Activated naive CD4-positive, alpha-beta T cell treated with Interleukin-2 at 50 U/mL for 16 hours (primary cell): ENCODE measurements at regions not wholly inside any gene's neighbourhood (a gene's known extent, or its start where the extent isn't known, plus 50 kb on each side); places are given as distances from the start of the nearest gene placed in this dataset.
"Not testable (repeated sequence)": the region's sequence is repeated elsewhere in the genome, so short reads cannot be mapped to it uniquely, and the experiment has no call there.

Source experiments
- DNase-seq: peaks from one replicate; pipeline ENCODE4 v3.0.0-alpha.2; 2020

DNA sequence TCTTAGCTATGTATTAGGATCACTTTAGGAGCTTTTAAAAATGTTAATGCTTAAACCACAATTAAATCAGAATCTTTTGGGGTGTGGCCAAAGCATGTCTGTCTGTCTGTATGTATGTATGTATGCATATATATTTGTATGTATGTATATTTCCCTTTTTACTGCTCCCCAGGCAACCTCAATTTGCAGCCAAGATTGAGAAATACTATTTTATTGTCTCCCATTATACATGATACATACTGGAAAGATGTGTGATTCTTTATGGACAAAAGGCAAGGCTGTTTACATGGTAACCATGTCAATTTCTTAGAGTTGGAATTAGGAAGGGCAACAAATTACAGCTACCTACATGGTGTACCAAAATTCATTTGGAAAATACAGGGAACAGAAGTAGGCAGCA, 783.6 kb downstream of the ETS1 start:
- no peak for DNase-seq

GRCh38 chr11:127800989-127801688, 786.2 kb downstream of the ETS1 start:
- DNase-seq: no peak

GRCh38 chr11:127795326-127795725, 792.0 kb downstream of the ETS1 start:
- DNase-seq: no peak

DNA sequence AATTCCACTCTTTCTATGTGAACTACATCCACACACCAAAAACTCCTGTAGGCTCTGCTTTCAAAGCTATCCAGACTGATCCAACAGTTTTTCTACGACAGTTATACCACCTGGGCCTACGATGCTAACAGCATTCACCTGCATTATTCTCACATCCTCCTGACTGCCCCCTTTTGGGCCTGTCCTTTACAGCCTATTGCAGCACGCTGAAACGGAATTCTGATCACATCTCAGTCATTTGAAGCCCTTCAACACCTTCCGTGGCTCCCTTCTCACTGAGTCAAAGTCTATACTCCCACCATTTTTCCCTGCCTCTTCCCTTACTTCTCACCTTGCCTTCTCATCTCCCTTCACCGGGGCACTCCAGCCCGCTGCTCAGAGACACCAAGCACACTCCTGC, 791.3 kb upstream of the KIRREL3 start:
- DNase-seq: no peak

DNA sequence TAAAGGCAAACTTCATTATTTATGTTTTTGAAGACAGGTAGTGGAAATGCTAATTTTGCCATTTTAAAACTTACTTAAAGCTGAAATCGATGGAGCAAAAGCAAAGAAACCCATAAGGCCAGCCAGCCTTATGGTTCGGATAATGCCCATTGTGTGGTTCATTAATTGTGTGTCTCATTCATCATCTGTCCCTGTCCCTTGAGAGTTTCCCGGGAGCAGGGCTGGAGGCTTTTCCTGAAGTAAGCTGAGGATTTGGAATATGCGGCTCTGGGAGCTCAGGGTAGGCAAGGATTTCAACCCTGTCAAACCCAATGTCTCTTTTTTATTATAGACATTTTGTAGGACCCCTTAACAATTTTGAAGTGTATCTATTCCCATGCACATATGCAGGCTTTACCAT, 790.0 kb upstream of the KIRREL3 start:
- DNase-seq: no peak

- DNase-seq: no peak
Observed at GRCh38 chr11:127789927-127790326, 789.4 kb upstream of the KIRREL3 start.

DNA sequence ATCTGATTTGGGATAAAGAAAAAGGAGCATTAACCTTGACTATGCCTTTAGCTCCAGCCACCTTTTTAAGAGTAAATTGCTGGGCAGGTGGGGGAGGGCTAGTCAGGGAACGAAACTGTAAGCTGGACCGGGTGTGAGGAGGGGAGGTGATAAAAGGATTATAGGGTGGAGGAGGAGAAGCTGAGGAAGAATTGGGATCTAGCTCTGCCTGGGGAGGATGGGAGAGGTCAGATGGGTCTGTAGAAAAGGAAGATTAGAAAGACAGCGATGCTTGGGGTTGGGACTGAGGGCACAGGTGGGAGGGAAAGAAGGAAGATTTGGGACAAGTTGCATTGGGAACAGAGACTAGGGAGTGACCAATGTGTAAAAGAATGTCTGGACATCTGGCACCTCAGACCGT, 772.4 kb upstream of the KIRREL3 start:
- DNase-seq: not testable (repeated sequence)

DNA sequence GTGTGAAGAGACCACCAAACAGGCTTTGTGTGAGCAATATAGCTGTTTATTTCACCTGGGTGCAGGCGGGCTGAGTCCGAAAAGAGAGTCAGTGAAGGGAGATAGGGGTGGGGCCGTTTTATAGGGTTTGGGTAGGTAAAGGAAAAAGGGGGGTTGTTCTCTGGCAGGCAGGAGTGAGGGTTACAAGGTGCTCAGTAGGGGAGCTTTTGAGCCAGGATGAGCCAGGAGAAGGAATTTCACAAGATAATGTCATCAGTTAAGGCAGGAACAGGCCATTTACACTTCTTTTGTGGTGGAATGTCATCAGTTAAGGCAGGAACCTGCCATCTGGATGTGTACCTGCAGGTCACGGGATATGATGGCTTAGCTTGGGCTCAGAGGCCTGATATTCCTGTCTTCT, 768.4 kb upstream of the KIRREL3 start:
- not testable (repeated sequence) for DNase-seq

DNA sequence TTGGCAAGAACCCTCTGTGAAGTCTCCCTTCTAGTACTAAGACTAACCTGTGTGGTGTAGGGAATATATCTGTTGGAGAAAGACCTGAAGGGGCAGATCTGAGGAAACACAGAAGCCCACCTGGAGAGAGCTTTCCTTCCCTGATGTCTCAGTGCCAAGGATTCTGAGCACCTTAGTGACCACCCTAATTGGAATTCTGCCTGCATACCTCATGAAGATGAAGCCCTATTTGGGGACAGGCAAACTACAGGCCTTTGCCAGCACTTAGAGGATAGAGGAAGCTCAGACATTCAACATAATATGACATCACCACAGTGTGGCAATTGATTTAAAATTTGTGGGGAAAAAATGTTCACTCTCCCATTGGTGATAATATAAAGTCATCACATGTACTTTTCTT, 766.2 kb upstream of the KIRREL3 start:
- DNase-seq: no peak

- no peak for DNase-seq
Observed at GRCh38 chr11:127738771-127739286, 738.3 kb upstream of the KIRREL3 start.

DNA sequence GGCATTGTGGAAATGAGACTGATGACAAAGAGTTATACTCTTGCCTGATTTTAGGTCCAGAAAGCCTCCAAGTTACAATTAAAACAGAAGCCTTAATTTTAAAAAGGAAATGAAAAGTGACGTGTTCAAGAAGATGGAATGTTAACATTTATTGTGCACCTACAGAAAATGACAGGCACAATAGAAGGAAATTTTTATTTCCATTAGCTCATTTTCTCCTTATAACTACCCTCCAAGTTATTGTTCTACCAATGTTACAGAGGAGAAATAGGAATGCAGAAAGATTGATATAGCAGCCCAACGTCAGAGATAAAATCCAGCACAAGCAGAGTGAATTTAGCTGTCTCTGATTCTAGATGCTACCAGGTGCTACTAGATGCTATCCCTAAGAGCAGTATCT, 736.9 kb upstream of the KIRREL3 start:
- DNase-seq: no peak

- no peak for DNase-seq
Observed at GRCh38 chr11:127733552-127733951, 733.0 kb upstream of the KIRREL3 start.

GRCh38 chr11:127726367-127726766, 725.8 kb upstream of the KIRREL3 start:
- DNase-seq: no peak

DNA sequence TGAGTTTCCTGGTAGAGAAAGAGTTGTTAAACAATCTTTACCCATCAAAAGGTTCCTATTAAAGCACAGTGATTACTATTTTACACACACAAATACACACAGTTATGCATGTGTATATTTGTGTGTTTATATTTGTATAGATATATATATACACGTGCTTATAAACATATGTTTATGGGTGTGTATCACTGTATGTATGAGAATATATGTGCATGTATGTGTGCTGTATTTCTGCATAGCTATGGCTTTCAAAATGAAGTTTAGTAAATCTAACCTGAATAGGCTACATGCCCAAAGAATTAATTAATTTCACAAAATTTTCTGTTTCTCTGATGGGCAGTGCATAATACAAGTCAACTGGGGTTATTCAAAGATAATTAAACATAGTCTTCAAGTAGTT, 723.1 kb upstream of the KIRREL3 start:
- no peak for DNase-seq

- no peak for DNase-seq
Observed at GRCh38 chr11:127713226-127713625, 712.7 kb upstream of the KIRREL3 start.

DNA sequence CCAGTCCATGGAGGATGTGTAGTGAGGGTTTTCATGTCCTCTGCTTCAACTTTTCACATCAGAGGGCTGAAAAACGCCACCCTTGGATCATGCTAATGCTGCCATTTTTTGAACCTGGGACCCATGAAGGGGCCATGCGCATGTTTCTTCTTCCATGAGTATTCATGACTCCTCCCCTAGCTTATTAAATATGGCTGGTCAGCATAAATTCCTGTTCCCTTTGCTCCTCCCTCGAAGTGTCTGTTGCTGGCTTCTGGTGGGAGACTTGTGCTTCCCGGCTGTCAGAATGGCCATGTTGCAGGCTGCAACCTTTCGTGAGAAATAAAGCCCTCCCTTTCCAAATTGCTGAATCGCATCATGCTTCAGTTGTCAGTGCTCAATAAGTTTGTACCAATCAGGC, 711.2 kb upstream of the KIRREL3 start:
- no peak for DNase-seq

GRCh38 chr11:127710831-127711230, 710.3 kb upstream of the KIRREL3 start:
- DNase-seq: no peak

DNA sequence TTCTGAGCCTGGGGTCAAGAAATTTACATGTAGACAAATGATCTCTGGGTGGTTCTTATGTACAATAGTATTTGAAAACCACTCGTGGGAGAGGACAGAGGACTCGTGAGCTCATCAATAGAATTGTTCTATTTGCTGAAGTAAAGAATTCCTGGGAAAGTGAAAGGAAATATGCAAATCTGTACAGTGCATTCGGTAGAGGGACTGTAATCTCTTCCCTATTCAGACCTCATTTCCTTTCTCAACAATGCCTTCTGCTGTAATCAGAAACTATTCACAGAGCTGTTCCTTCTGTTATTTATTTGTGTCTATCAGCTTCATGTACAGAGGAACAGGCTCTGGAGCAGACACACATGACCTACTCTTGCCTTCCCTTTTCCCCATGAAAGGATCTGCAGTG, 709.4 kb upstream of the KIRREL3 start:
- DNase-seq: no peak

DNA sequence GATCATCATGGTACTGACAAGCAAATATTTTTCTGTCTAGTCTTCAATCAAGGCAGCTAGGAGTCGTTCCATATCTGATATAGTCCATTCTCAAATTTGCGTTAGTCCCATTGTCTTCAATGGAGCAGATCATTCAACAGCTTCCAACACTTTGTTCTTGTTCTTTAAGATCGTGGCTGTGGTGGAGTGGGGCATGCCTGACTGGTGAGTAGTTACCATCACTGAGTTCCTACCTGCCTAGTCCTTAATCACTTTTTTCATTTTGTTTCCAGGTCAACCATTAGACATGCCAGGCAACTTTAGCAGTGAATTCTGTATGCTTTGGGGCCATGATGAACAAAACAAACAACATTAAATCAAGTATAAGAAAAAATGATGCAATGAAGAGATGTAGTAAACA, 693.1 kb upstream of the KIRREL3 start:
- DNase-seq: no peak

- no peak for DNase-seq
Observed at GRCh38 chr11:127683321-127683720, 682.8 kb upstream of the KIRREL3 start.

GRCh38 chr11:127679816-127680545, 679.4 kb upstream of the KIRREL3 start:
- DNase-seq: no peak

DNA sequence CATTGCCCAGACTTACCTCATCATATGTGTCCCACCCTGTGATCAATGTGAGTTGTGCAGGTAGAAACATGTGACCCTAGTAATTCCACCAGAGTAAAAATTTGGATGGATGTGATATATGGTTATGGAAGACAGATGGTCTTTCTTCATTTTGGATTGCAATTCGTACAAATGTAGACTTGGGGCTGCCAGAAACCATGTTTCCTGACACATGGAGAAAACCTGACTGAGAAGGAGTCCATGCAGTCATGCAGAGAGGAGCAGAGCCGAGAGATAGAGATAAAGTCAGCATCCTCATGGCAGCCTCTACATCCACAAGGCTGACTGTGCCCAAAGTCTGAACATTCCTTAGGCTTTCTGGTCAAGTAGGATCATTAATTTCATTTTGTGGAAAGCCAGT, 678.1 kb upstream of the KIRREL3 start:
- no peak for DNase-seq

DNA sequence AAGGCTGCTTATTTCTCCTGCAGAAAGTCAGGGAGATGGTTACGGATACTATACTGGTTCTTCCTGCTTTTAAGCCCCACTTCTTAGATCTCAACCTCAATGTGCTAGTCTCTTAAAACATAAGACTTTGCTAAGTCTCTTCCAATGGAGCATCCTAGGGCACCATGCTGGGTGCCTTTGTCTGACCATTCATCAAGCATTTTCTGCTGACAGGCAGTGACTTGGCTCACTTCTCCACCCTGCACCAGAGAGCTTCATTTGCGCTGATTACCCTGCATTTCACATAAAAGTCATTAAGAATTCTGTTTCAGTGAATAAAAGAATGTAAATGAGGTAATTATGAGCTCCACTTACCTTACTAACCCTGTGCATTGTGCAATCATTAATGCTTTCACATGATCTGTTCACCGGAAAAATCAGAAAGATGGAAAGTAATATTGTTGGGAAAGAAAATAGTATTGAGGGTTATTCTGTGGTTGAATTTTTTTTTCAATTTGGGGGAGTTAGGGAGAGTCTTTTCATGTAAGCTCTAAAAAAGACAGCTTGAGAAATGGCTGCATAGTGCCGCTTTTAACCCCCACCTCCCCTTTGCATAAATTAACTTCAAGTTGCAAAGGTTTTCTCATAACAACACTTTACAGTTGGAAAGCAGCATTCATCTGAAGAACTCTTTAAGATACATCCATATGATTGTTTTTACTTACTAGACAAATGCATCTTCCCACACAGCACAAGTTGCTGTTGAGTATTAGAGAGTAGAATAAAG, 677.3 kb upstream of the KIRREL3 start:
- DNase-seq: no peak

DNA sequence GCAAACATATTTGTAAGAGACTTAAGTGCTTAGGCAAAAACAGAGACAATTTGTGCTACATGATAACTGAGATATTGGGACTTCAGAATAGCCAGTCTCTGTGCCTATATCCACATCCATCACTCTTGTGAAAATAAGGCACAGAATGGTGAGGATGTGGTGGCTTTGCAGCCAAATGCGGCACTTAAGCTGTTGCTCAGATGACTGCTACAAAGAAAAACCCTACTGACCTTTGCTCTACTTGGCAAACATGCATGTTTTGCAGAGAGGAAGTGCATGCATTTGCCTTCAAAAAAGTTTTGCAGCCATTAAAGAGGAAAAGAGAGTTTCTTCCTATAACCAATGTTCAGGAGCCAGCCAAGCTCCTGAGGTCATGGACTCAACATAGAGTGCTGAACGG, 675.0 kb upstream of the KIRREL3 start:
- no peak for DNase-seq
